Right lung (tissue), 2 donors: ENCODE measurements at regions not wholly inside any gene's neighbourhood (a gene's known extent, or its start where the extent isn't known, plus 50 kb on each side); places are given as distances from the start of the nearest gene placed in this dataset.
A peak's percentile ranks its signal among the peaks of the same experiment; 100 is the strongest.

ENCODE experiments used
- DNase-seq, 2 donors: peaks; one replicate each; pipeline ENCODE4 v3.0.0-alpha.2; 2013

DNA sequence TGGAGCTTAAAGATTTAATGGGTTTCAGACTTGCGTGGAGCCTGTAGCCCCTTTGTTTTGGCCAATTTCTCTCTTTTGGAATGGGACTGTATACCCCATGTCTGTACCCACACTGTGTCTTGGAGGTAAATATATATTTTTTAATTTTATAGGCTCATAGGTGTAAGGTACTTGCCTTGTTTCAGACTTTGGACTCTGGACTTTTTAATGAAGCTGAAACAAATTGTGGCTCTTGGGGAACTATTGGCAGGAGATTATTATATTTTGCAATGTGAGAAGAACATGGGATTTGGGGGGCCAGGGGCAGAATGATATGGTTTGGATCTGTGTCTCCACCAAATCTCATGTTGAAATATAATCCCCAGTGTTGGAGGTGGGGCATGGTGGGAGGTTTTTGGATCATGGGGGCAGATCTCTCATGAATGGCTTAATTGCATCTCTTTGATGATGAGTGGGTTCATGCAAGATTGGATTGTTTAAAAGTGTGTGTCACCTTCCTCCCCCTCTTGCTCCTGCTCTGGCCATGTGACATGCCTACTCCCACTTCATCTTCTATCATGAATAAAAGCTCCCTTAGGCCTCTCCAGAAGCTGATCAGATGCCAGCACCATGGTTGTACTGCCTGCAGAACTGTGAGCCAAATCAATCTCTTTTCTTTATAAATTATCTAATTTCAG lies 74.1 kb upstream of the ARHGAP20 start:
- DNase-seq = no peak

DNA sequence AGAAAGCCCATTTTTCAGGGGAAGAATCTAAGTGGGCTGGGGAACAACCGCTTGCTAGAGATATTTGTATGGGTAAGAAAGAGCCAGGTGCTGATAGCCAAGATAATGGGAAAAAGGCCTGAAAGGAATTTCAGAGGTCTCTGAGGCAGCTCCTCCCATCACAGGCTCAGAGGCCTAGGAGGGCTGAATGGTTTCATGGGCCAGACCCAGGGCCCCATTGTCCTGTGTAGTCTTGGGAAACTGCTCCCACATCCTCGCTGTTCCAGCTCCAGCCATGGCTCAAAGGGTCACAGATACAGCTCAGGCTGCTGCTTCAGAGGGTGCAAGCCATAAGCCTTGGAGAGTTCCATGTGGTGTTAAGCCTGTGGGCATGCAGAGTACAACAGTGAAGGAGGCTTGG lies 73.2 kb upstream of the ARHGAP20 start:
- DNase-seq = no peak

GRCh38 chr11:110782616-110783015 lies 70.4 kb upstream of the ARHGAP20 start:
- no peak for DNase-seq

DNA sequence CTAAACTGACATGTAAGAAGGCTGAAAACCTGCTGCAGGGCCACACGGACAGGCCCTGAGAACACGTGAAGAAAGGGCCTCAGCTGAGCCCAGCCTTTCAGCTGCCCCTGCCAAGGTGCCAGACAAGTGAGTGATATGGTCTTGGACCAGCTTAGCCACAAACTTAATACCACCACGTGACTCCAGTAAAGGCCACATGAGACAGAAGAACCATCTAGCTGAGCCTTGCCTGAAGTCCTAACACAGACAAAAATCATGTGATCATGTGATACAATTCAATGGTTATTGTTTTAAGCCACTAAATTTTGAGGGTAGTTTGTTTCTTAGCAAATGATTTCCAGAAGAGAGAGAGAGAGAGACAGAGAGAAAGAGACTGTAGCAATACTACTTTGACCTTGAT lies 66.9 kb upstream of the ARHGAP20 start:
- DNase-seq = no peak

DNA sequence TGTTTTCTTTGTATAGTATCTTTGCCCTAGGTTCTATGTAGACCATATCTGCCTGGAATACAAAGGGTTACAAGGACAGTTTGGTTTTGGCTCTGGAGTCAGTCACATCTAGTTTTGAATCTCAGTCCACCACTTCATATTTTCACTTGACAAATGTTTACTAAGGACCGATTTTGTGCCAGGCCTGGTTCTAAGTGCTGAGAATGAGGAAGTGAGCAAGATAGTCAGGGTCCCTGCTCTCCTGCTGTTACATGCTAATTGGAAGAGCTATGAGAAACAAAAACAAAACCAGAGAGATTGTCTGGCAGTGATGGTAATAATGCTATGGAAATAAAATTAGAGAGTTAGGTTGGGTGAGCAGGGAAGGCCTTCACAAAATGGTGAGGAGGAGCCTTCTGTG lies 66.1 kb upstream of the ARHGAP20 start:
- peak in 1 of 2 donors; percentile 32 for DNase-seq

GRCh38 chr11:110777775-110778174 lies 65.5 kb upstream of the ARHGAP20 start:
- no peak for DNase-seq

DNA sequence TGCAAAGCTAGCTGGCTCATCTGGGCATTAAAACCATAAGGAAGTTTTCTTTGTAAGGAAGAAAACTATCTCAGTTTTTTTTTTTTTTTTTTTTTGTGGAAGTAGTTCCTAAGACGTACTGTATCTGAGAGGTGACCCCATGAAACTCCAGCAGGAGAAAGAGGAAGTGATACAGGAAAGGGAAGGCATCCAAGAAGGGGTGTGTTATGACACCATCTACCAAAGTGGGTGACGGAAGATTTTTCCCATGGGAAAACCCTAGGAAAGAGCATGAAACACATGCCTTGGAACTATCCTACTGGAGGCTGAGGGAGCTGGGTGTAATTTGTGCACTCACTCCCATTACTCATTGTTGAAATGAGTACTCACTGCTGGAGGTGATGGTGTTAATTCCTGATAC lies 63.8 kb upstream of the ARHGAP20 start:
- DNase-seq = no peak

GRCh38 chr11:110774138-110775014 lies 62.1 kb upstream of the ARHGAP20 start:
- DNase-seq = no peak

DNA sequence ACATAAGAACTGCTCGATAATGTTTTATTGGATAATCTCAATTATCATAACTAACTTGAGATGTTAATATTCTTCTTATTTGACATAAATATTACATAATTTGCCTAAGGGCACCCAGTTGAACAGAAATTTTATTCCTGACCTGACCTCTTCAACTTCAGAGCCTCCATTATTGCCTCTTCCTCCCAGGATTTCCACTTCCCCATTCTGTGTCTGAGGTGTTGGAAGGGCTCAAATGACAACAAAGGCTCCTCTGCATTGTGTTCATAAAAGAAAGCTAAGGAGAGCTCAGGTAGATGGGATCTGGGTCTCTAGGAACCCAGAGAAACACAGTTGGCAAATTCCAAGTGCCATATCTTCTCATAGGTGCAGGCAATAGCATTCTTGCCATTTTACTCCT lies 61.2 kb upstream of the ARHGAP20 start:
- DNase-seq = no peak

GRCh38 chr11:110772863-110773262 lies 60.6 kb upstream of the ARHGAP20 start:
- DNase-seq = no peak

DNA sequence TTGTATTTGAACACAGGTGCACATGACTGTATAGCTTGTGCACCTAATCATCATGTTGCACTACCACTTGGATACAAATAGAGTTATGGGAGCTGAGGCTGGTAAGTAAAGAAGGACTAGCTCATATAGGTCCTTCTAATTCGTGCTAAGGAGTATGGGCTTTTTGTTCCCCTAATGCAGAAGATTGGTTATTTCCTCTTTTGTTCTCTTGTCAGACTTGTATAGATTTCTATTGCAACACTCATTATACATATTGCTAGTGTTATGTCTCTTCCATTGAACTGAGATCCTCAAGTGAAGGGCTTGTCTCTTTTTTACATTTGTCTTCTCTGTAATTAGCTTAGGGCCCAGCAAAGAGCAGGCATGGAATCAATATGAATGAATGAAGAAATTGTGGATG lies 54.1 kb upstream of the ARHGAP20 start:
- no peak for DNase-seq

GRCh38 chr11:110764485-110764884 lies 52.2 kb upstream of the ARHGAP20 start:
- no peak for DNase-seq

DNA sequence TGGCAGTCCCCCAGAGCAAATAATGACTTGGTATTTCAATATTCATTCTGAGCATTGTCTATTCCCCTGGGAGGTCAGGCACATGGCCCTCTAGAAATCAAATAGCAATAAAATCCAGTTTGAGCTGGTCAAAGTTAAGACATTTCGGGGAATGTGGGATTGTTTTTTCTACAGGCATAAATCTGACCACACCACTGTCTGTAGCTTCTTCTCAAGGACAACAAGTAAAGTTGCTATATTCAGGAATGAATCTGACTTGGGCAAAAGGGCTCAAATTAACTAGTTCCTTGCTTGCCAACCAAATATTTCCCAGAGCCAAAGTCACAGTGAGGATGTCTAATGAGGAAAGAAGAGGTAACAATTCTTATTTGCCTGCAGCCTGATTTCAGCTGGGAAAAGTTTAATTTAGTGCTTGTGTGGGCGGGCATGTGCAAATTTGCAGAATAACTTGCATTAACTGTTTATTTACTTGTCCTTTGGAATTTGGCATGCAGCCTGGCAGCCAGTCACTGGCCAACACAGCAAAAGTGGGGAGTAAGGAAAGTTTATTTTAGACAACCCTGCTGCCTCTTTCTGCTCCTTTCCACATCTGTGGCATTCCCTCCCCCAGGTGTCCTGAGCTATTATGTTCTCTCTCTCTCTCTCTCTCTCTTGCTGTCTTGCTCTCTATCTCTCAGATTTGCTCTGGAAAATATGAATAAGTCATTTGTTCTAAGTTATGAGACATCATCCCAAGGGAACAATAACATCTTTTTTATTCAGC lies 51.2 kb upstream of the ARHGAP20 start:
- DNase-seq = peak in 1 of 2 donors; percentile 40

GRCh38 chr11:110762590-110762989 lies 50.4 kb upstream of the ARHGAP20 start:
- no peak for DNase-seq
